MM.1S (cell line): ENCODE measurements at regions not wholly inside any gene's neighbourhood (a gene's known extent, or its start where the extent isn't known, plus 50 kb on each side); places are given as distances from the start of the nearest gene placed in this dataset.

Experiments used
- CTCF ChIP-seq: fragments of 300-600 bp; sonication (generic); IDR thresholded peaks from 2 replicates; pipeline ENCODE4 v1.5.1; 2016; ENCODE audit warnings: antibody characterized with exemption, low read length, mixed read lengths
- EZH2 ChIP-seq: fragments of 300-600 bp; sonication (generic); optimal IDR thresholded peaks from 2 replicates; pipeline ENCODE3; 2017; ENCODE audit warnings: low read depth, mild to moderate bottlenecking, antibody characterized with exemption, low read length, mixed read lengths
- EZH2phosphoT487 ChIP-seq: fragments of 300-600 bp; sonication (generic); IDR thresholded peaks from 2 replicates; pipeline ENCODE4 v1.6.1; 2018; ENCODE audit warnings: antibody characterized with exemption, low read length

GRCh38 chr21:15528346-15528745, 201.4 kb upstream of the USP25 start:
- TF ChIP-seq CTCF (no peak), EZH2 (no peak), EZH2phosphoT487 (no peak)
